ENCODE measurements at regions not wholly inside any gene's neighbourhood (a gene's known extent, or its start where the extent isn't known, plus 50 kb on each side); places are given as distances from the start of the nearest gene placed in this dataset.

- TF ChIP-seq ARNTL (CRISPR knock-in tag; IDR thresholded peaks at IDR 0.05; ENCODE audit: borderline replicate concordance, low read depth) (no peak), ZFP3 (CRISPR knock-in tag; IDR thresholded peaks at IDR 0.05) (no peak), CREB5 (CRISPR knock-in tag; IDR thresholded peaks at IDR 0.05; ENCODE audit: low read depth) (no peak), TOX (CRISPR knock-in tag; IDR thresholded peaks at IDR 0.05; ENCODE audit: borderline replicate concordance) (no peak), PPARA (CRISPR knock-in tag; IDR thresholded peaks at IDR 0.05; ENCODE audit: borderline replicate concordance) (no peak), ZC3H10 (CRISPR knock-in tag; IDR thresholded peaks at IDR 0.05) (no peak), ZNF565 (CRISPR knock-in tag; conservative IDR thresholded peaks at IDR 0.05; ENCODE audit: low read depth) (no peak), CSDC2 (CRISPR knock-in tag; IDR thresholded peaks at IDR 0.05) (no peak), ZNF8 (CRISPR knock-in tag; IDR thresholded peaks at IDR 0.05) (no peak), PATZ1 (CRISPR knock-in tag; IDR thresholded peaks at IDR 0.05; ENCODE audit: borderline replicate concordance) (no peak), OSR1 (CRISPR knock-in tag; IDR thresholded peaks at IDR 0.05) (no peak), TCF4 (CRISPR knock-in tag; IDR thresholded peaks at IDR 0.05; ENCODE audit: borderline replicate concordance) (no peak), GLIS3 (CRISPR knock-in tag; IDR thresholded peaks at IDR 0.05) (no peak), BACH2 (CRISPR knock-in tag; IDR thresholded peaks at IDR 0.05; ENCODE audit: borderline replicate concordance) (no peak)
Measured at GRCh38 chr3:14306142-14306541, 96.3 kb upstream of the SLC6A6 start.

All from SK-N-SH treated with all-trans-retinoic acid at 6 μM for 48 hours (cell line).